Progenitor cell of endocrine pancreas (in vitro differentiated cells): ENCODE measurements at regions not wholly inside any gene's neighbourhood (a gene's known extent, or its start where the extent isn't known, plus 50 kb on each side); places are given as distances from the start of the nearest gene placed in this dataset.

ENCODE experiments used
- DNase-seq: peaks from one replicate; pipeline ENCODE4 v3.0.0; 2021; ENCODE audit warnings: low spot score; ENCODE audit not compliant: unreplicated experiment
- H3K27ac Mint-ChIP-seq: 2 replicates; pipeline ENCODE4 v1.8.0; 2021; ENCODE audit warnings: mild to moderate bottlenecking, moderate library complexity, mixed read lengths
- H3K27me3 Mint-ChIP-seq: 2 replicates; pipeline ENCODE4 v1.8.0; 2021; ENCODE audit warnings: mixed read lengths
- H3K36me3 Mint-ChIP-seq: 2 replicates; pipeline ENCODE4 v1.8.0; 2022; ENCODE audit warnings: mixed read lengths; ENCODE audit not compliant: insufficient read depth
- H3K4me1 Mint-ChIP-seq: 2 replicates; pipeline ENCODE4 v1.8.0; 2021; ENCODE audit warnings: low read depth, mixed read lengths
- H3K4me3 Mint-ChIP-seq: 2 replicates; pipeline ENCODE4 v1.8.0; 2021; ENCODE audit warnings: low read depth, mild to moderate bottlenecking, moderate library complexity, mixed read lengths
- H3K9me3 Mint-ChIP-seq: 2 replicates; pipeline ENCODE4 v1.8.0; 2021; ENCODE audit warnings: low read depth, mixed read lengths
- CTCF ChIP-seq: fragments of 200-600 bp; sonication (generic); IDR thresholded peaks from one replicate; pipeline ENCODE4 v1.5.0; 2021; ENCODE audit warnings: antibody characterized with exemption, mild to moderate bottlenecking; ENCODE audit not compliant: unreplicated experiment

GRCh38 chr21:26761174-26761915 lies 83.9 kb downstream of the ADAMTS1 start:
- no peaks in the 10 kb centered on the region for H3K27me3 Mint-ChIP-seq
- H3K9me3 Mint-ChIP-seq: no peaks in the 10 kb centered on the region
- H3K4me3 Mint-ChIP-seq: no peak overlapping the region
- no peak for TF ChIP-seq CTCF
- no peak overlapping the region for H3K27ac Mint-ChIP-seq
- H3K36me3 Mint-ChIP-seq: no peaks in the 10 kb centered on the region
- no peaks in the 10 kb centered on the region for H3K4me1 Mint-ChIP-seq
- no peak for DNase-seq

DNA sequence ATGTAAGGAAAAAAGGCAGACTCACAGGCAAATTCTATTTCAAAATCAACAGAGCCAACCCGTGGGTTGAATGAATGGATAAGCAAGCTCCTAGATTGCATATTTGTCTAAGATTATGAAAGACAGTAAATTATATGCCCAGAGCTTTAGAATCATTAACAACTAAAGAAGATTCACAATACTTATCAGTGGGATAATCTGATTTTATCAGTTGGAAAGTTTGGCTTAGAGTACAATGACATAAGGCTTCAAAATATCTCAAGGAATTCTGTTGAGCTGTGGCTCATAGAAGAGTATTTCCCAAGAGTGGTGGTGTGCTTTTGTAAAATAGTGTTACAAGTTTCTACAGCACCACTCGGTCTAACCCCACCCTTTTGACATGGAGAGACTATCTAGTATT lies 85.5 kb downstream of the ADAMTS1 start:
- no peaks in the 10 kb centered on the region for H3K27me3 Mint-ChIP-seq
- no peak overlapping the region for H3K27ac Mint-ChIP-seq
- no peaks in the 10 kb centered on the region for H3K9me3 Mint-ChIP-seq
- no peaks in the 10 kb centered on the region for H3K36me3 Mint-ChIP-seq
- H3K4me3 Mint-ChIP-seq: no peak overlapping the region
- no peaks in the 10 kb centered on the region for H3K4me1 Mint-ChIP-seq
- DNase-seq: no peak
- TF ChIP-seq CTCF: no peak

DNA sequence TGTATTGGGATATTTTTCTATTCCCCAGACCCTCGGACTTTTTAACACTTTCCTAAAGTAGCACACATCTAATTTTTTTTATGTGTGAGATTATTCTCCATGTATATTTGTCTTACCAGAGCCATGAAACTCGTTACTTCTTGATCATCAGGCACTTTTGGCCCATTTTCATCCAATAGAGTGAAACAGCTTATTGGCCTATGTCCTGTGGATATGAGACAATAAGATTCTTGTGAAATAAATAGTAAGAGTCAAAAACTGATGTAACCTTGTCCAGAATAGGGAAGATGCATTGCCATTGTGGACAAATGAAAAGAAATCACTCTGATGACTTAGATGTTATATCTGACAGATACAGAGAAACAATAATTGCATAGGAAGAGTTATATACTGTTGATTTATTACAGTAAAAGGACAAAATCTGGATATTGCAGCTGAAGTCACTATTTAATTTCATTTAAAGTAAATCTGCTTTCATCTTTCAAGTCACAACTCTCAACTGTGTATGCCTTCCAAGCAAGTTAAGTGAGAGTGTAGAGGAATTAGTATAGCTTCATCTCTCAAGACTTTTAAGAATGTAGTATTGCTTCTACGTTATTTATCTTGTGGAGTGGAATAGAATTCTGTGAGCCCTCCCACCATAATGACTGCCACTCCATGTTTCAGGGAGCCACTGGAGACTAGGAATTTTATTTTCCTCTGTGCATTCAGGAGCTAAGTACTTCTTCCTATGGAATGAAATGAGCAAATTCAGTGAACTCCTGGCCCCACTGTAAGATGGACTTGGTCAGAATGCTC lies 86.9 kb downstream of the ADAMTS1 start:
- H3K27me3 Mint-ChIP-seq: no peaks in the 10 kb centered on the region
- no peaks in the 10 kb centered on the region for H3K4me1 Mint-ChIP-seq
- no peaks in the 10 kb centered on the region for H3K9me3 Mint-ChIP-seq
- H3K27ac Mint-ChIP-seq: no peak overlapping the region
- no peak overlapping the region for H3K4me3 Mint-ChIP-seq
- TF ChIP-seq CTCF: no peak
- no peak for DNase-seq
- H3K36me3 Mint-ChIP-seq: no peaks in the 10 kb centered on the region

GRCh38 chr21:26756491-26757159 lies 88.6 kb downstream of the ADAMTS1 start:
- Mint-ChIP-seq H3K36me3 (no peaks in the 10 kb centered on the region), H3K4me3 (no peak overlapping the region), H3K4me1 (no peaks in the 10 kb centered on the region), H3K27me3 (no peaks in the 10 kb centered on the region), H3K9me3 (no peaks in the 10 kb centered on the region), H3K27ac (no peak overlapping the region)
- no peak for DNase-seq
- TF ChIP-seq CTCF: no peak

DNA sequence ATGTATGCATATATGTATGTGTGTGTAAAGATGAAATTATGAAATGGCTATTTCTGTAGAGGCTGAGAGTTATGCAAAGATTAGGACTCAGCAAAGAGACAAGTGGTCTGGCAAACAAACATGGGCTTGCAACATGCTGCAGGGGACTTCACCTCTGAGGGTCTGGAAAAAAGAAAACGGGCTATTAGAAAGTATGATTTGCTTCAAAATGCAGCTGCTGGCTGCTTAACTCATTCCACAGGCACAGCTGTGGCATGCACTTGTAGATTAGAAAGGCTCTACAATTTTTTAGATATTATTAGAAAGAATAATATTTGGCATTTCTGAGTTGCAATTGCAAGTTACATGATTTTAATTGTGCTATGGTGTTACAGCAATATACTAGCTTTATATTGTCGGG lies 90.4 kb downstream of the ADAMTS1 start:
- DNase-seq: no peak
- Mint-ChIP-seq H3K27me3 (no peaks in the 10 kb centered on the region), H3K4me3 (no peak overlapping the region), H3K27ac (no peak overlapping the region), H3K4me1 (no peaks in the 10 kb centered on the region), H3K36me3 (no peaks in the 10 kb centered on the region), H3K9me3 (no peaks in the 10 kb centered on the region)
- TF ChIP-seq CTCF: no peak
